GM06990 (cell line): ENCODE measurements at regions not wholly inside any gene's neighbourhood (a gene's known extent, or its start where the extent isn't known, plus 50 kb on each side); places are given as distances from the start of the nearest gene placed in this dataset.

Experiments used
- DNase-seq: peaks from one replicate; pipeline ENCODE4 v3.0.0-alpha.2; 2011; ENCODE audit not compliant: insufficient read length; ENCODE audit errors: extremely low read depth
- H3K27me3 ChIP-seq: replicated peaks from 2 replicates; pipeline ENCODE4 v1.6.0; 2011; ENCODE audit warnings: low read length; ENCODE audit not compliant: control insufficient read depth, insufficient read depth
- H3K36me3 ChIP-seq: 2 replicates; pipeline ENCODE4 v1.5.1; 2011; ENCODE audit warnings: low read length; ENCODE audit not compliant: control insufficient read depth, insufficient read depth
- H3K4me3 ChIP-seq: replicated peaks from 2 replicates; pipeline ENCODE4 v1.5.1; 2011; ENCODE audit warnings: low read depth, mild to moderate bottlenecking, control low read depth, low read length
- TF ChIP-seq, protein P1 (sequence below): IDR thresholded peaks from 2 replicates; pipeline ENCODE4 v1.5.1; 2011; ENCODE audit warnings: low read length, control low read depth, mild to moderate bottlenecking, inconsistent platforms; ENCODE audit not compliant: insufficient read depth, poor library complexity, severe bottlenecking

DNA sequence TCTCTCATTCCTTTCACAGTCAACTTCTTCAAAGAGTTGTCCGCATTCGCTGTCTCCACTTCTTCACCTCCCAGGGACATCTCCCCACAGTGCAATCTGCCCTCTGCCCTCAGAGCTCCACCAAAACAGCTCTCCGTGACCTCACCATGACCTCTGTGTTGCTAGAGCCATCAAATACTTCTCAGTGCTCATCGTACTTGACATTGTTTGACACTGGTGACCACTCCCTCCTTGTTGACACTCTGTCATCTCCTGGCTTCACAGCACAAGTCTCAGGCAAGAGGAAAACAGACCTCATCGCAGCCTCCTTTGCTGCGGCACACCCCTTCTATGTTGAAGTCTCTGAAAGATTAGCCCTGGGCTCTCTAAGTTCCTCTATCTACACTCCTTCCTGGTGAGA is 90.5 kb upstream of the CCDC160 start:
- H3K27me3 ChIP-seq = no peaks in the 10 kb centered on the region
- no peak overlapping the region for H3K4me3 ChIP-seq
- no peaks in the 10 kb centered on the region for H3K36me3 ChIP-seq
- TF ChIP-seq, protein P1, sequence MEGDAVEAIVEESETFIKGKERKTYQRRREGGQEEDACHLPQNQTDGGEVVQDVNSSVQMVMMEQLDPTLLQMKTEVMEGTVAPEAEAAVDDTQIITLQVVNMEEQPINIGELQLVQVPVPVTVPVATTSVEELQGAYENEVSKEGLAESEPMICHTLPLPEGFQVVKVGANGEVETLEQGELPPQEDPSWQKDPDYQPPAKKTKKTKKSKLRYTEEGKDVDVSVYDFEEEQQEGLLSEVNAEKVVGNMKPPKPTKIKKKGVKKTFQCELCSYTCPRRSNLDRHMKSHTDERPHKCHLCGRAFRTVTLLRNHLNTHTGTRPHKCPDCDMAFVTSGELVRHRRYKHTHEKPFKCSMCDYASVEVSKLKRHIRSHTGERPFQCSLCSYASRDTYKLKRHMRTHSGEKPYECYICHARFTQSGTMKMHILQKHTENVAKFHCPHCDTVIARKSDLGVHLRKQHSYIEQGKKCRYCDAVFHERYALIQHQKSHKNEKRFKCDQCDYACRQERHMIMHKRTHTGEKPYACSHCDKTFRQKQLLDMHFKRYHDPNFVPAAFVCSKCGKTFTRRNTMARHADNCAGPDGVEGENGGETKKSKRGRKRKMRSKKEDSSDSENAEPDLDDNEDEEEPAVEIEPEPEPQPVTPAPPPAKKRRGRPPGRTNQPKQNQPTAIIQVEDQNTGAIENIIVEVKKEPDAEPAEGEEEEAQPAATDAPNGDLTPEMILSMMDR = no peak
- no peak for DNase-seq

DNA sequence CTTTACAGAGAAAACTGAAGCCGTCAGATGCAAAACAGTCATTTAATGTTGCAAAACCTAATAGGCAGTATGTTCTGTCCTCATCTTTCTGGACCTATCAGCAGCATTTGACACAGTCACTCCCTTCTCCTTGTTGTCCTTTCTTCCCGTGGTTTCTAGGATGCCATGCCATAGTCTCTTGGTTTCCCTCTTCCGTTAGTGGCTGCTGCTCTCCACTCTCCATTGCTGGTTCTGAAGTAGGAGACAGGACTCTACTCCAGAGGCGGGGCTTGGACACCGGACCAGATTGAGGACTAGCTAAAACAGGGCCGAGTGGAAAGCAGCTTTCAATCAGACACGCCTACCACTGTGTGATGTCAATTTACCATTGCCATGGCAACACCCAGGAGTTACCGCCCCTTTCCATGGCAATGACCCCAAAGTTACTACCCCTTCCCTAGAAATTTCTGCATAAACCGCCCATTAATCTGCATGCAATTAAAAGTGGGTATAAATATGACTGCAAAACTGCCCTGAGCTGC is 88.8 kb upstream of the CCDC160 start:
- Histone ChIP-seq H3K4me3 (no peak overlapping the region), H3K27me3 (no peaks in the 10 kb centered on the region), H3K36me3 (no peaks in the 10 kb centered on the region)
- TF ChIP-seq, protein P1 = no peak
- DNase-seq = no peak

DNA sequence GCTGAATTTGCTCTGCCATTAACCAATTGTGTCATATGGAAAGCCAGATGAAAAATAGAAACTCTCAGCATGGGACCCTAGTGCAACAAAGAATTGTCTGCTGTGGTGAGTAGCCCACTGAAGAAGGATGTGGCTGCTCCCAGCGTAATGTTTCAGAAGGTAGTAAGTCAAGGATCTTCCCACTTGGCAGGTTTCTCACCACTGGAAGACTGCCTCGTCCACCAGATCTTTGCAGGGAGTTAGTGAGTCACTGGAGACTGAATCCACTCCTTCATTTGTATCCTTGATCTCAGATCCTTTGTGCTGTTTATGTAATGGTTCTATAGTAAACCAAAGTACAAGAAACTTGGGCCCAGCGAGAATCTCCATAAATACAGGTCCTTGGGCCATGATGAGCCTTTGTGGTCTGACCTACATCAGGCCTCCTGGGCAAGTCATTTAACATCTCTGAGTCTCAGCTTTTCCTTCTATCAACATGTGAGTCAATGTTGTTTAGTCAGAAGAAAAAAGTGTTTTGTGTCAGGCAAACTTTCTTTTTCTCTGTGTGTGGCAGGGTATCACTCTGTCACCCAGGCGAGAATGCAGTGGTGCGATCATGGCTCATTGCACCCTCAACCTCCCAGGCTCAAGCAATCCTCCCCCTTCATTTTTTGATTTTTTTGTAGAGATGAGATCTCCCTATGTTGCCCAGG is 78.0 kb upstream of the CCDC160 start:
- DNase-seq = no peak
- TF ChIP-seq, protein P1 = no peak
- no peak overlapping the region for H3K4me3 ChIP-seq
- H3K36me3 ChIP-seq = no peaks in the 10 kb centered on the region
- H3K27me3 ChIP-seq = no peaks in the 10 kb centered on the region

GRCh38 chrX:134161162-134161561 is 75.8 kb upstream of the CCDC160 start:
- Histone ChIP-seq H3K4me3 (no peak overlapping the region), H3K36me3 (no peaks in the 10 kb centered on the region), H3K27me3 (no peaks in the 10 kb centered on the region)
- TF ChIP-seq, protein P1 = no peak
- DNase-seq = no peak

DNA sequence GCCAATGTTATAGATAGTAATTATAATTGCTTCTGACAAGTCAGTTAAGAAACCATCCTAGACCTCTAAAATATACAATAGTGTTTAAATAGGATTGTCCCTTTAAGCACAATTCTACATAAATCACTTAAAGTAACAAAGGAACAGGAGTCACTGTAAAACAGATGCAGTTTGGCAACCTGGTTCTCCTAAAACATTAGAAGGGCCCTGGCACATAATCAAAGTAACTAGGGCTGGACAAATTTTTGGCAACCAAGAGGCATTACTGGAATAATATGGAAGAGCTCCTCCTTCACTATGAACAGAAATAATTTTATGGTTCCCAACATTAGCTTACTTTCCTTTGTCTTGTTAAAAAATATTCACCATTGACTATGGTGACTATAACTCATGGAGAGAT is 75.0 kb upstream of the CCDC160 start:
- TF ChIP-seq, protein P1 = no peak
- H3K36me3 ChIP-seq = no peaks in the 10 kb centered on the region
- H3K4me3 ChIP-seq = no peak overlapping the region
- H3K27me3 ChIP-seq = no peaks in the 10 kb centered on the region
- no peak for DNase-seq
